ENCODE measurements at regions not wholly inside any gene's neighbourhood (a gene's known extent, or its start where the extent isn't known, plus 50 kb on each side); places are given as distances from the start of the nearest gene placed in this dataset.

DNA sequence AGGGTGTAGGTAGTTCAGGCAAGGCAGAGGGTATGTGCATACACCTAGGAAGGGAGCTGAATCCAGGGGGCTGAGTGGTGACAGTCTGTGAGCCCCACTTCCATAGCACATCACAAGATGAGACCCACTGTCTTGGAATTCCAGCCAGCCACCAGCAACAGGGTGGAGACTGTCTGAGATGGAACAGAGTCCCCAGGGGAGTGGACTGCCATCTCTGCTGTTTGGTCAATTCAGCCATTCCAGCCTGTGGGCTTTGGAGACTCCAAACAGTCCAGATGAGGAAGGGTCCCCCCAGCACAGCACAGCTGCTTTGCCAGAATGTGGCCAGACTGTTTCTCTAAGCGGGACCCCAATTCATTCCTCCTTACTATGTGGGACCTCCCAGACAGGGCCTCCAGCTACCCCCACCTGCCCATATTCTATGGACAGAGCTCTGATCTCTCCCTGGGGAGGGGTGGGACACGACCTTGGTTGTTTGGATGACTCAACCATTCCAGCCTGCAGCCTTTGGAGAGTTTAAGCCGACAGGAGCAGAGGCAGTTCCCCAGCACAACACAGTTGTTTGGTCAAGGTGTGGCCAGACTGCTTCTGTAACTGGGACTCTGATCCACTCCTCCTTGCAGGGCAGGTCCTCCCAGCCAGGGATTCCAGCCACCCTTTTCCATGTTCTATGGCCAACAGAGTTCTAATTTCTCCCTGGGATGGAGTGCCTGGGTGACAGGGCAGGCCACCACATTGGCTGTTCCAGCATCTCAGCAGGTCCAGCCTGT, 178.0 kb downstream of the RND3 start:
- DNase-seq = no peak

- DNase-seq = no peak
Measured at GRCh38 chr2:150307258-150307657, 180.2 kb downstream of the RND3 start.

- no peak for DNase-seq
Measured at GRCh38 chr2:150303281-150303680, 184.2 kb downstream of the RND3 start.

GRCh38 chr2:150298571-150299305, 188.7 kb downstream of the RND3 start:
- no peak for DNase-seq

DNA sequence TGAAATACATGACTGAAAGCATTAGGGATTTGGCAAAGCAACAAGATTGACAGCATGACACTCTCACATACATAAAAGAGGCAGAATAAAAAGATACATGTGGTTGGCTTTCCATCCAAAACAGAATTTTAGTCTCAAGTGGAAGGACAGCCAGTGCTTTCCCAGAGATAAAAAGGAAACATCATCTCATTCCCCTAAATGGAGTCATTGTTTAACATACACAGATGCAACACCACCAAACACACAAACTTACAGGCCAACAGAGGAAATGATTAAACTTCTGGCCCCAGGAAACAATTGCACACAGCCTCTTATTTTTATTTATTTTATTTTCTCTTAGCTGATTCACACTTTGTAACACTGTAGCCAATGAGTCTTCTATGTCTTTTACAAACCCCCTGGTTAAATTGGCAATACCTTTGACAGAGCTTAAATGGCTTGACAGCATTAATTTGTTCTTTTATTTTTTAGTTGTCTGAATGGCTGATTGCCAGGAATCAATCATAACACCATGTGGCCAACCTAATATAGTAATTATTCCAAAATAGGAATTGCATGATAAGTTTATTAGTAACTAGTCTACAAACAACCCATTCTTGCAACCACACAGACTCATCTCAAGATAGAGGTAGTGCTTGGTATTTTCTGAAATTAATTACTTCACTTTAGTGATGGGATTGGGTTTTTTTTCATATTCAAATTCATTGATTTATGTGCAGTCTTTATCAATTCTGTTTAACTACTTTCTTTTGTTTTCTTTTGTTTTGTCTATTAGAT, 190.5 kb downstream of the RND3 start:
- no peak for DNase-seq

- DNase-seq = no peak
Measured at GRCh38 chr2:150295544-150295943, 191.9 kb downstream of the RND3 start.

DNA sequence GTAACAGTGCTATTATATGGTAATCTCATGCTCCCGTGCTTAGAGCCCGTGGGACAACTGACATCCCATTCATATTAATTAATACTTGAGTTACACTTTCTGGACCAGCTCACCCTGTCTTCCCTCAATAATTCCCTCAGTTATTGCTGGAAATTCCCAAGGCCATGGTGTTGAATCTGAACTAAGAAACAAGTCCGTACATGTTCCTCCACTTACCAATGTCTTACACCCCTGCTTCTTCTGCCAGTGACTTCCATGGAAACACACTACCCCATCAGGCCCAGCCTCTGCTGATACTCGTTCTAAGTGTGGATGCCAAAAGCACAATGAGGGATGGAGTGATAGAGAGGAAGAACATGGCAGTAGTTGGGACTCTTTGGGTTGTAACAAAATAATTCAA, 193.7 kb downstream of the RND3 start:
- DNase-seq = no peak

GRCh38 chr2:150292807-150293206, 194.7 kb downstream of the RND3 start:
- no peak for DNase-seq

- no peak for DNase-seq
Measured at GRCh38 chr2:150292192-150292591, 195.3 kb downstream of the RND3 start.

DNA sequence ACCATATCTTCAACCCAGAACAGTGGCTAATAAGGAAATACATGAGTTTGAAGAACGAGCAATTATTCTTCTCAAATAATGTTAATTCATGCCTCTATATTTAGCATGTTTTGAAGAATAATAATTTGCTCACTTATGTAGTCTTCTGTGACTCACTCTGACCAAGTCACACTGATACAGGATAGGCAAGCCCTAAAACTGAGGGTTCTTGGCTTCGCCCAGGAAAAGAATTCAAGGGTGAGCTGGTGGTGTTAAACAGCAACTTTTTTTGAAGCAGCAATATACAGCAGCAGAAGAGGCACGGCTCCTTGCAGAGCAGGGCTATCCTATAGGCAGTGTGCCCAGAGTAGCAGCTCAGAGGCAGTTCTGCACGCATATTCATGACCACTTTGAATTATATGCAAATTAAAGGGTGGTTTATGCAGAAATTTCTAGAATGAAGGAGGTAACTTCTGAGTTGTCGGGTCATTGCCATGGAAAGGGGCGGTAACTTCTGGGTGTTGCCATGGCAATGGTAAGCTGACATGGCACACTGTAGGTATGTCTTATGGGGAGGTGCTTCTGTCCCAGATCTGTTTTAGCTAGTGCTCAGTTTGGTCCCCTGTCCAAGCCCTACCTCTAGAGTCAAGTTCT, 200.6 kb downstream of the RND3 start:
- DNase-seq = no peak

DNA sequence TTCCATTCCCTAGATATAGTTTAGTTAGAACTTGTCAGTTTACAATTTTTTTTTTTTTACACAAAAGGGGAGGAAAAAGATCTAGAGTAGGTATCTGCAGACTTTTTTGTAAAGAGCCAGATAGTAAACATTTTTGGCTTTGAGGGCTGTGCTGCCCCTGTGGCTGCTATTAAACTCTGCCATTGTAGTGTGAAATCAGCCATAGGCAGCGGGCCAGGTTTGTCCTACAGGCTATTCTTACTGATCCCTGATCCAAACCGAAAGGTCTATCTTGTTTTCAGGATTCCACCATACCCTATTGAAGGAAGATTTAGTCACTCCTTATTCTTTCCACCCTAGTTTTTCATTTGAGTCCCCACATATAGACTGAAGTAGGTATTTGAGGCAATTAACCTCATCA, 203.4 kb downstream of the RND3 start:
- DNase-seq = no peak

- no peak for DNase-seq
Measured at GRCh38 chr2:150282771-150283371, 204.6 kb downstream of the RND3 start.

GRCh38 chr2:150282357-150282756, 205.1 kb downstream of the RND3 start:
- DNase-seq = no peak

- DNase-seq = no peak
Measured at GRCh38 chr2:150280231-150280630, 207.2 kb downstream of the RND3 start.

- DNase-seq = no peak
Measured at GRCh38 chr2:150279686-150280085, 207.8 kb downstream of the RND3 start.

DNA sequence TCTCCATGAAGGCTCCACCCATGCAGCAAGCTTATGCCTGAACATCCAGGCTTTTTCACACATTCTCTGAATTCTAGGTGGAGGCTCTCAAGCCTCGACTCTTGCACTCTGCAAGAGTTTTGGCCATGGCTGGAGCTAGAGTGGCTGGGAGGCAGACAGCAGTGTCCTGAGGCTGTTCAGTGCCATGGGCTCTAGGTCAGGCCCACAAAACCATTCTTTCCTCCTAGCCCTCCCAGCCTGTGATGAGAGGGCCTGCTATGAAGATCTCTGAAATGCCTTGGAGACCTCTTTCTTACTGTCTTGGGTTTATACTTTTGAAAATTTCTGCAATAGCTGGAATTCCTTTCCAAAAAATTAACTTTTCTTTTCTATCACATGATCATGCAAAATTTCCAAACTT, 210.7 kb downstream of the RND3 start:
- no peak for DNase-seq

DNA sequence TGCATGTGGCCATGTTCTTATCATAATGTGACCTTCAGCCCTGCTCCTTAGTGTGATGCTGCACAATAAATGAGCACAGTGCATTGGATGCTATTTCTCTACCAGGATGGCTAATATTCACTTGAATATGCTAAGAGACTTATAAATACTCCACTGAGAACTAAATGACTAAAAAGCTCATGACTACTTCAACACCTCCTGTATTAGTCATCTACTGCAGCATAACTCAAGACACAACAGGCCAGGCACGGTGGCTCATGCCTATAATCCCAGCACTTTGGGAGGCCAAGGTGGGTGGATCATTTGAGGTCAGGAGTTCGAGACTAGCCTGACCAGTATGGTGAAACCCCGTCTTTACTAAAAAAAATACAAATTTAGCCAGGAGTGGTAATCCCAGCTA, 213.4 kb downstream of the RND3 start:
- DNase-seq = no peak

- DNase-seq = no peak
Measured at GRCh38 chr2:150271952-150272802, 215.3 kb downstream of the RND3 start.

DNA sequence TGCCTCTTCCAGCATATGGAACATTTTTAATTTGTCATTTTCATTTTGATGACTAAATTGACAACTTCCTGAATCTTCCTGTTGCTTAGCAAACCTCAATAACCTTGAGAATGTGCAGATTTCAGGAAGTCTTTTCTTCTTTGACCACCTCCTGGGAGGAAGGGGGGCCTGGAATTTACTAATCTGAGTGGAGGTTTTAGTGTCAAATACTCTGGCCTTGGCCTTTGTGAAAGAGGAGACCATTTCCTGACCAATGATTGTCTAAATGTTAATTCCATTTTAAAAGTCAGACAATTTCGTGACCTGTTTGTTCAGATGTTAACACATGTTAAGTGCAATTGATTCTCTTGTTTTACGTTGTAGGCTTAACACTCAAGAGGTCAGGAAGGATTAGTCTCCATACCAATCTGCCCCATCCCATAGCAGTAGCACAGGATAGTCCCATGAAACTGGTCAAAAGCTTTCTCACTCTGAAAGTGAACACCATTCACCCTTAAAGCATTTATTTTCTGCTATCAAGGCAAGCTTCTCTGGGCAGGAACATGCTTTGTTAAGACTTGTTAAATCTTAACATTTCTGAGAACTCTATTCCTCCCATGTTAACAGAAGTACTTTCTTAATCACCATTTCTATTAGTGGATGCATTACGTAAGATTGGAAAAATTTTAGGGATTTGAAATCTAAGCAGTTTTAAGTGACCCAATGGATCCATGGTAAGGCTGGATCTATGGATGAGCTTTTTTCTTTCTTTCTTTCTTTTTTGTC, 219.6 kb downstream of the RND3 start:
- no peak for DNase-seq

GRCh38 chr2:150266931-150267330, 220.5 kb downstream of the RND3 start:
- no peak for DNase-seq

- no peak for DNase-seq
Measured at GRCh38 chr2:150264442-150264841, 223.0 kb downstream of the RND3 start.

Measured in T-helper 1 cell (primary cell).